ENCODE measurements at regions not wholly inside any gene's neighbourhood (a gene's known extent, or its start where the extent isn't known, plus 50 kb on each side); places are given as distances from the start of the nearest gene placed in this dataset.

DNA sequence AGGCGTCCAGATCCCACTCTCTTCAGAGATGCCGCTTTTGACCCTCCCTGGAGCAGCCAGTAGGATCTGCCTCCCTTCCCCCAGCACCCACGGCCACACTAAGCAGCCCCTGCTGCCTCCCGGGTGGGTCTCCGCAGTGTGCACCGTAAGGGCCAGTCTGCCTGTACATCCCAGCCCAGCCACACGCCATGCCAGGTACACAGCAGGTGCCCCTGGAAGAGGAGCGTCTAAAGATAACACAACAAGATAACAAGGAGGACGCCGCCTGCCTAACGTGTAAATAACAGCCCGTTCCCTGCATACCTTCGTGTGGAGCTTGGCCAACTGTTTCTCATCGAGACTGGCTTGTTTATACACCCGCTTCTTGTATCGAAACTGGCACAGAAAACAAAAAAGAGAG is 139.4 kb downstream of the SHANK2 start:
- in situ Hi-C loops (cut with MboI; ENCODE audit: low sequenced_read_pairs, unreplicated experiment) = no loop called here
- DNase-seq (ENCODE audit: low spot score) = no peak
- TF ChIP-seq, protein P1, sequence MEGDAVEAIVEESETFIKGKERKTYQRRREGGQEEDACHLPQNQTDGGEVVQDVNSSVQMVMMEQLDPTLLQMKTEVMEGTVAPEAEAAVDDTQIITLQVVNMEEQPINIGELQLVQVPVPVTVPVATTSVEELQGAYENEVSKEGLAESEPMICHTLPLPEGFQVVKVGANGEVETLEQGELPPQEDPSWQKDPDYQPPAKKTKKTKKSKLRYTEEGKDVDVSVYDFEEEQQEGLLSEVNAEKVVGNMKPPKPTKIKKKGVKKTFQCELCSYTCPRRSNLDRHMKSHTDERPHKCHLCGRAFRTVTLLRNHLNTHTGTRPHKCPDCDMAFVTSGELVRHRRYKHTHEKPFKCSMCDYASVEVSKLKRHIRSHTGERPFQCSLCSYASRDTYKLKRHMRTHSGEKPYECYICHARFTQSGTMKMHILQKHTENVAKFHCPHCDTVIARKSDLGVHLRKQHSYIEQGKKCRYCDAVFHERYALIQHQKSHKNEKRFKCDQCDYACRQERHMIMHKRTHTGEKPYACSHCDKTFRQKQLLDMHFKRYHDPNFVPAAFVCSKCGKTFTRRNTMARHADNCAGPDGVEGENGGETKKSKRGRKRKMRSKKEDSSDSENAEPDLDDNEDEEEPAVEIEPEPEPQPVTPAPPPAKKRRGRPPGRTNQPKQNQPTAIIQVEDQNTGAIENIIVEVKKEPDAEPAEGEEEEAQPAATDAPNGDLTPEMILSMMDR (IDR thresholded peaks at IDR 0.05; ENCODE audit: borderline replicate concordance, control extremely low read depth, extremely low read depth, insufficient read depth, missing control alignments) = no peak

DNA sequence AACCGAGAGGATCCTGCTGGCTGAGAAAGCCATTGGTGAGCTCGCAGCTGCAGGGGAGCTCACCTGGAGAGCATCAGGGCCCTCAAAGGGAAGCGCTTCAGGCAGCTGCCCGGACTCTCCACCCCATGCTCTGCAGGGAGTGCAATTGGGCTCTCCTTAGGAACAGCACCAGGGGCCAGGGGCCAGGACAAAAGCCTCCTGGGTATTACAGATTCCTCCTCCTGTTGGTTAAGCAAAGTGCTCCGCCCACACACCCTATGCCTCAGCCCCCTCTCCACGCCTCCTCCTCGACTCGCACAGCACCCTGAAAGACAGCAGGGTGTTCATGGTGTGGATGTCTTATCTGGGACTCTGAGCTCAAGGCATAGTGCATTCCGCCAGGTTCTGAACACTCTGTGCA is 139.9 kb downstream of the SHANK2 start:
- no peak for DNase-seq (ENCODE audit: low spot score)
- in situ Hi-C loops (cut with MboI; ENCODE audit: low sequenced_read_pairs, unreplicated experiment) = no loop called here
- TF ChIP-seq, protein P1 (IDR thresholded peaks at IDR 0.05; ENCODE audit: borderline replicate concordance, control extremely low read depth, extremely low read depth, insufficient read depth, missing control alignments) = no peak

DNA sequence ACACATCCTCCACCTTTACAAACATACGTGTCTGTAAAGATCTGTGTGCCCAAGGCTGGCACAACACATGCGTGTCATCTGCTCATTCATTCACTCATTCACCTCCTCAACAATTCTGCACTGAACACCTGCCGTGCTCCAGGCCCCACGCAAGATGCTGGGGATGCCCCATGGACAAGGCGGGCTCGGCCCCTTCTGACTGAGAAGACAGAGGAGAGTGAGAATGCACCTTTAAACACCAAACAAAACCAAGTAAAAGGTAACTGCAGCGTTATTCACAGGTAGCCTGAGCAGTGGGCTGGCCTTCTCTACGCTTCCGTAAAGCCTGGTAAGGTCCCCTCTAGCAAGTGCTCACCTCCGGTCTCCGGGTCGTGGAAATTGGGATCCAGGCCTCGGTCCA is 142.8 kb downstream of the SHANK2 start:
- TF ChIP-seq, protein P1 (IDR thresholded peaks at IDR 0.05; ENCODE audit: borderline replicate concordance, control extremely low read depth, extremely low read depth, insufficient read depth, missing control alignments) = no peak
- in situ Hi-C loops (cut with MboI; ENCODE audit: low sequenced_read_pairs, unreplicated experiment) = no loop called here
- no peak for DNase-seq (ENCODE audit: low spot score)

DNA sequence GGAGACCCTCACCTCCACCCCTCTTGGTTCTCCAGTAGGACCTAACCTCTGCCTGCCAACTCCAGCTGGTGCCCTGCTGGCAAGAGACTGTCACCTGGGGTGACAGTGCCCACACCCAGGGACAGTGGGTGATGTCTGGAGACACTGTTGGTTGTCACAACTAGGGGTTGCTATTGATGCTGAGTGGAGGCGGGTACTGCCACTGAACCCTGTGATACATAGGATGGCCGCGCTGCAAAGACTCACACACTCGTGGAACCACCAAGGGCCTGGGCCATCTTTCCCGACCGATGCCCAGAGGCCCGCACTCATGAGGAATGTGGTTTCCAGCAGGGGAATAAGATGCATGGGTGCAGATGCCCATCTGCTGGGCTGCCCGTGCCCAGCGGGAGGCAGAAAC is 143.2 kb downstream of the SHANK2 start:
- TF ChIP-seq, protein P1 (IDR thresholded peaks at IDR 0.05; ENCODE audit: borderline replicate concordance, control extremely low read depth, extremely low read depth, insufficient read depth, missing control alignments) = no peak
- in situ Hi-C loops (cut with MboI; ENCODE audit: low sequenced_read_pairs, unreplicated experiment) = no loop called here
- DNase-seq (ENCODE audit: low spot score) = no peak

DNA sequence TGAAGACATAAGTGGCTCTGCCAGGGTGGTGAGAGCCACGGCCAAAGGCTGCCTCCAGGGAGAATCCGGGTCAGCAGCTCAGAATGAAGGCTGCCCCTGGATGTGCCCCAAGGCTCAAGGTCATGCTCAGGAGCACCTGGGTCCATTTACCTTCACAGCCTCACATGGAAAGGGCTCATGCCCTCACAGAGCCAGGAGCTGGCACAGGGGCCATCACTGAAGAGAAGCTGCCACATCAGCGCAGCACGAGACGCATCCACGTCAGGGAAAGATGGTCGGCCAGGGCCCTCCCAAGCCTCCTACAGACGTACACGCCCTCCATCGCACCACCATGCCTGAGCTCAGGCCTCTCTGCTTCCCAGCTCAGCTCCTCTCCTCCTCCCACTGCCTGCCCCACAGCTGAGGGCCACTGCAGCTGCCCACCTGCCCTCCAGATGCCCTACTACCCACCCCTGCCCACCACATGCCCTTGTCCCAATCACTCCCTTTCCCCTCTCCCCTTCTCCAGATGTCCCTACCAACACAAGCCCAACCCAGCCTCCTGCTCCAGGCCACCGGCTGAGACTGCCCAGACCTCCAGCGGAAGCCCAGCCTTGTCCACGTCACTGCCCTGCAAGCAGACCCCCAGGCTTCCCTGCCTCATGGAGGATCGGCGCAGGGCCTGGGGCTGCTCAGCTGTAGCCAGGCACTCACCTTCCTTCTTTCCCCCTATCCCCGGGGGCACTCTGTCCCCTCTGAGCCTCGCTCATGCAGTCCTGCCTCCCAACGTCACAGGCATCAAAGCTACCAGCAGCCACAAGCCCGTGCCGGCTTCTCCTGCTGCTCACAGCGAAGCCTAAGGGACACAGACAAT is 144.1 kb downstream of the SHANK2 start:
- DNase-seq (ENCODE audit: low spot score) = no peak
- TF ChIP-seq, protein P1 (IDR thresholded peaks at IDR 0.05; ENCODE audit: borderline replicate concordance, control extremely low read depth, extremely low read depth, insufficient read depth, missing control alignments) = no peak
- in situ Hi-C loops (cut with MboI; ENCODE audit: low sequenced_read_pairs, unreplicated experiment) = no loop called here

DNA sequence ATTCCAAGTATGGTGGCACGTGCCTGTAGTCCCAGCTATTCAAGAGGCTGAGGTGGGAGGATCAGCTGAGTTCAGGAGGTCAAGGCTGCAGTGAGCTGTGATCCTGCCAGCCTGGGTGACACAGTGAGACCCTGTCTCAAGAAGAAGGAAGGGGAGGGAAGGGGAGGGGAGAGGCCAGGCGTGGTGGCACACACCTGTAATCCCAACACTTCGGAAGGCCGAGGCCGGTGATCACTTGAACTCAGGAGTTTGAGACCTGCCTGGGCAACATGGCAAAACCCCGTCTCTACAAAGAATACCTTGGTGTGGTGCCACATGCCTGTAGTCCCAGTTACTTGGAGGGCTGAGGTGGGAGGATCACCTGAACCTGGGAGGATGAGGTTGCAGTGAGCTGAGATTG is 145.7 kb downstream of the SHANK2 start:
- TF ChIP-seq, protein P1 (IDR thresholded peaks at IDR 0.05; ENCODE audit: borderline replicate concordance, control extremely low read depth, extremely low read depth, insufficient read depth, missing control alignments) = no peak
- no peak for DNase-seq (ENCODE audit: low spot score)
- in situ Hi-C loops (cut with MboI; ENCODE audit: low sequenced_read_pairs, unreplicated experiment) = no loop called here
